ENCODE measurements at regions not wholly inside any gene's neighbourhood (a gene's known extent, or its start where the extent isn't known, plus 50 kb on each side); places are given as distances from the start of the nearest gene placed in this dataset.
A peak's percentile ranks its signal among the peaks of the same experiment; 100 is the strongest.
"Not testable (repeated sequence)": the region's sequence is repeated elsewhere in the genome, so short reads cannot be mapped to it uniquely, and the experiment has no call there.

DNA sequence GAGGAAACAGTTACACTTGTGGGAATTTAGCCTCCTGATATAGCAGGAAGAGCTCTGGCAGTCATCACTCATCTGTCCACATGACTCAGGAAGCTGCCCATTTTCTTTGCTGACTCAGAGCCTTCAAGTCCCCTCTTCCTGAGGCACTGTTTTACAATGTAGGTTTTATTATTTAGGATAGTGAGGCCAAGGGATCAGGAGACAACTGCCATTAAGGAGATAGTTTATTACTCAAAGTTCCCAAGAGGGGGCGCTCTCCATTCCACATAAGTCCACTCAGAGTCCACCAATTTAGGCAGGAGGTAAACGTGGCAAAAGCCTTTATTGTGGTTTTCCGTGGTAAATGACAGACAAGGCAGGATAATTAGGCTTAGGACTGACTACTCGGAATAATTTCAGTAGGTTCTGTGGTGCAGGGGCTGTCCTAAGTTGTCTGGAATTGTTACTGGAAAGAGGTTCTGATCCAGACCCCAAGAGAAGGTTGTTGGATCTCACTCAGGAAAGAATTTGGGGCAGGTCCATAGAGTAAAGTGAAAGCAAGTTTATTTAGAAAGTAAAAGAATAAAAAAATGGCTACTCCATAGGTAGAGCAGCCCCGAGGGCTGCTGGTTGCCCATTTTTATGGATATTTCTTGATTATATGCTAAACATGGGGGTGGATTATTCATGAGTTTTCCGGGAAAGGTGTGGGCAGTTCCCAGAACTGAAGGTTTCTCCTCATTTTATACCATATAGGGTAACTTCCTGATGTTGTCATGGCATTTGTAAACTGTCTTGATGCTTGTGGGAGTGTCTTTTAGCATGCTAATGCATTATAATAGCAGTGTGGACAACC lies 96.0 kb upstream of the RAB40AL start:
- Histone ChIP-seq H3K27me3 (ENCODE audit: insufficient read depth, low read length, poor library complexity, severe bottlenecking) (no peaks in the 10 kb centered on the region), H3K9me3 (ENCODE audit: low read length) (no peaks in the 10 kb centered on the region), H3K4me3 (ENCODE audit: low read length) (no peak overlapping the region), H3K27ac (ENCODE audit: low read depth, low read length) (peak overlapping the region; percentile 9), H3K36me3 (ENCODE audit: insufficient read depth, low read length) (no peaks in the 10 kb centered on the region), H3K4me1 (ENCODE audit: insufficient read depth, low read length) (no peaks in the 10 kb centered on the region)
- peak overlapping the region in 1 of 8 donors; percentile 2 for H3K27ac Mint-ChIP-seq
- ChIA-PET POLR2A (no interaction called here), CTCF (no interaction called here)
- peaks cover 0 to 18% (median 0%) of the 10 kb centered on the region in 3 donors for H3K36me3 Mint-ChIP-seq
- no peaks in the 10 kb centered on the region for H3K4me1 Mint-ChIP-seq
- DNase-seq, result no peak
- H3K9me3 Mint-ChIP-seq, result no peaks in the 10 kb centered on the region
- H3K4me3 Mint-ChIP-seq, result no peak overlapping the region
- peaks cover 0 to 2% of the 10 kb centered on the region in 2 donors for H3K27me3 Mint-ChIP-seq

DNA sequence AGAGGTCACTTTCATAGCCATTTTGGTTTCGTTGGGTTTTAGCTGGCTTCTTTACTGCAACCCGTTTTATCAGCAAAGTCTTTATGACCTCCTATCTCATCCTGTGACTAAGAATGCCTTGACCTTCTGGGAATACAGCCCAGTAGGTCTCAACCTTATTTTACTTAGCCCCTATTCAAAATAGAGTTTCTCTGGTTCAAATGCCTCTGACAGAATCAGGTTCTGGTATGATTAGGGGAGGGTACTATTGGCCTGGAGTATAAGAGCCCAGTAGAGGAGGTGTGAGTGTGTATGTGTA lies 95.4 kb upstream of the RAB40AL start:
- Mint-ChIP-seq H3K36me3 (peaks cover 0 to 18% (median 0%) of the 10 kb centered on the region in 3 donors), H3K4me3 (no peak overlapping the region), H3K9me3 (no peaks in the 10 kb centered on the region), H3K4me1 (no peaks in the 10 kb centered on the region), H3K27me3 (peaks cover 0 to 2% of the 10 kb centered on the region in 2 donors), H3K27ac (no peak overlapping the region)
- CTCF ChIA-PET, result no interaction called here
- POLR2A ChIA-PET, result no interaction called here
- Histone ChIP-seq H3K27me3 (ENCODE audit: insufficient read depth, low read length, poor library complexity, severe bottlenecking) (no peaks in the 10 kb centered on the region), H3K36me3 (ENCODE audit: insufficient read depth, low read length) (no peaks in the 10 kb centered on the region), H3K4me1 (ENCODE audit: insufficient read depth, low read length) (no peaks in the 10 kb centered on the region), H3K4me3 (ENCODE audit: low read length) (no peak overlapping the region), H3K27ac (ENCODE audit: low read depth, low read length) (no peak overlapping the region), H3K9me3 (ENCODE audit: low read length) (no peaks in the 10 kb centered on the region)
- DNase-seq, result no peak

DNA sequence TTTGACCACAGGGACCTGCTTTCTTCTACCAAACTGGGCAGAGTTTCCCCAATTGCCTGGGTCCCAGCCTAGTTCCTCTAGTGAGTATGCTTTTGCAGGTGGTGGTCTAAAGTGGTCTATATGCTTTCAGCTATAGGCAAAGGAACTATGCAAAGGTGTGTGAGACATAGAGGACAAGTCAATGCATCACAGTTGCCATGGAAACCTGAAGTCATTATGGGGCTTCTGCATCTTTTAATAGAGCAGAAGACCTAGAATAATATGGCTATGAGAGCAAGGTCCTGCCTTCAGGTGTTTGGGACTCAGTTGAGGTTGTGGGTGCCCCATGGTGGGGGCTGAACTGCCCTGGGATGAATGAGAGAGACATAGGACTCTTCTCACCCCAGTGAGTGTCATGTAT lies 92.1 kb upstream of the RAB40AL start:
- Histone ChIP-seq H3K4me1 (ENCODE audit: insufficient read depth, low read length) (no peaks in the 10 kb centered on the region), H3K4me3 (ENCODE audit: low read length) (no peak overlapping the region), H3K9me3 (ENCODE audit: low read length) (no peaks in the 10 kb centered on the region), H3K27ac (ENCODE audit: low read depth, low read length) (no peak overlapping the region), H3K36me3 (ENCODE audit: insufficient read depth, low read length) (no peaks in the 10 kb centered on the region), H3K27me3 (ENCODE audit: insufficient read depth, low read length, poor library complexity, severe bottlenecking) (no peaks in the 10 kb centered on the region)
- Mint-ChIP-seq H3K27me3 (no peaks in the 10 kb centered on the region), H3K4me1 (no peaks in the 10 kb centered on the region), H3K4me3 (no peak overlapping the region), H3K27ac (no peak overlapping the region), H3K9me3 (no peaks in the 10 kb centered on the region), H3K36me3 (peaks cover 0 to 15% (median 0%) of the 10 kb centered on the region in 3 donors)
- POLR2A ChIA-PET, result no interaction called here
- no peak for DNase-seq
- CTCF ChIA-PET, result no interaction called here

DNA sequence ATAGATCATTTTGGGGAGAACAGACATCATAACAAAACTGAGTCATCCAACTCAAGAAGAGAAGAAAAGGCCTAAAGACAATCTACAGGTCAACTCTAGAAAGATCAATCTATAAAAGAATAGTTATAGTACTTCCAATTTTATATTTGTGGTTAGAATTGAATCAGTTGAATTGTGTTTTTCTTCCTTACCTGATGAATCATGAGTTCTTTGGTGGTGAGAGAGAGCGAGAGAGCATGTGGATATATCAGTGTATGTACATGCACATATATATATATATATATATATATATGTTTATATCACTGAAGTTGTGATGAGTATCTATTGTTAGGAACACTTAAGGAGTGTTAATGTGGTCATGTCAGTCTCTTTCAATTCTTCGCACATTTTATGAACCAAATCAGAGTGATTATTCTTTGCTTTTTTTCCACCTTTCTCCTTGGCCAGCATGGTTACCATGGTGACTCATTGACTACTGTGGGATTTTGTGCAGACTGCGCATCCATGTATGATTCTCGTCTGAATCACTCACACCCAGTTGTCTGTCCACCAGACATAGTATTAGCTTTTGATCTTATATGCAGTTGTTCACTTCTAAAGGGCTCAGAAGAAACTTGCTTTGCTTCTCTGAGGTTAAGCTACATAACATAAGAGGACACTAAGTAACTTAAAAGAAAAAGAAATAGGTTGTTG lies 90.4 kb upstream of the RAB40AL start:
- no peak for DNase-seq
- Histone ChIP-seq H3K36me3 (ENCODE audit: insufficient read depth, low read length) (no peaks in the 10 kb centered on the region), H3K4me1 (ENCODE audit: insufficient read depth, low read length) (no peaks in the 10 kb centered on the region), H3K4me3 (ENCODE audit: low read length) (no peak overlapping the region), H3K9me3 (ENCODE audit: low read length) (no peaks in the 10 kb centered on the region), H3K27ac (ENCODE audit: low read depth, low read length) (no peak overlapping the region), H3K27me3 (ENCODE audit: insufficient read depth, low read length, poor library complexity, severe bottlenecking) (no peaks in the 10 kb centered on the region)
- no peaks in the 10 kb centered on the region for H3K9me3 Mint-ChIP-seq
- no peak overlapping the region for H3K4me3 Mint-ChIP-seq
- ChIA-PET POLR2A (no interaction called here), CTCF (no interaction called here)
- no peak overlapping the region for H3K27ac Mint-ChIP-seq
- peaks cover 0 to 15% (median 0%) of the 10 kb centered on the region in 3 donors for H3K36me3 Mint-ChIP-seq
- H3K4me1 Mint-ChIP-seq, result no peaks in the 10 kb centered on the region
- no peaks in the 10 kb centered on the region for H3K27me3 Mint-ChIP-seq

DNA sequence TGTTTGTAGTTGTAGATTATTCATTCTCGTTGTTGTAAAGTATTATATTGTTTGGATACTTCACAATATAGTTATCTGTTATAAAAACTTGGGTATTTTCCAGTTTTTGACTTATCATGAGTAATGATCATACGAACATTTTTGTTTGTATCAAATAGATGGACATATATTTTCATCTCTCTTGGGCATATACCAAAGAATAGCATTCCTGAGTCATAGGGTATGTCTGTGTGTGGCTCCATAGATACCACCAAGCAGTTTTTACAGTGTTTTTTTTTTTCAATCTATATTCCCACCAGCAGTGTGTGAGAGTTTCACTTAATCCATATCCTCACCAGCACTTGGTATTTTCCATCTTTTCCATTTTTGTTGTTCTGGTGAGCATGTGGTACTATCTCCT lies 89.7 kb upstream of the RAB40AL start:
- H3K9me3 Mint-ChIP-seq, result no peaks in the 10 kb centered on the region
- no peak overlapping the region for H3K4me3 Mint-ChIP-seq
- H3K27me3 ChIP-seq (ENCODE audit: insufficient read depth, low read length, poor library complexity, severe bottlenecking), result no peaks in the 10 kb centered on the region
- no peak overlapping the region for H3K27ac ChIP-seq (ENCODE audit: low read depth, low read length)
- no peaks in the 10 kb centered on the region for H3K4me1 Mint-ChIP-seq
- no peak for DNase-seq
- no peaks in the 10 kb centered on the region for H3K9me3 ChIP-seq (ENCODE audit: low read length)
- no peak overlapping the region for H3K27ac Mint-ChIP-seq
- H3K4me1 ChIP-seq (ENCODE audit: insufficient read depth, low read length), result no peaks in the 10 kb centered on the region
- H3K36me3 Mint-ChIP-seq, result peaks cover 0 to 13% (median 0%) of the 10 kb centered on the region in 3 donors
- ChIA-PET POLR2A (no interaction called here), CTCF (no interaction called here)
- no peaks in the 10 kb centered on the region for H3K36me3 ChIP-seq (ENCODE audit: insufficient read depth, low read length)
- no peak overlapping the region for H3K4me3 ChIP-seq (ENCODE audit: low read length)
- no peaks in the 10 kb centered on the region for H3K27me3 Mint-ChIP-seq

DNA sequence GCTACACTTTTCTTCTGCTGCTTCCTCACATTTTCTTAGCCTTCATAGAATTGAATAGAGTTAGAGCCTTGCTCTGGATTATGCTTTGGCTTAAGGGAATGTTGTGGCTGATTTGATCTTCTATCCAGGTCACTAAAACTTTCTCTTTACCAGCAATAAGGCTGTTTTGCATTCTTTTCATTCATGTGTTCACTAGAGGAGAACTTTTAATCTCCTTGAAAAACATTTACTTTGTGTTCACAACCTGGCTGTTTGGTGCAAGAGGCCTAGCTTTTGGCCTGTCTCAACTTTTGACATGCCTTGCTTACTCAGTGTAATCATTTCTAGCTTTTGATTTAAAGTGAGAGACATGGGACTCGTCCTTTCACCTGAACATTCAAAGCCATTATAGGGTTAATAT lies 87.7 kb upstream of the RAB40AL start:
- CTCF ChIA-PET, result no interaction called here

DNA sequence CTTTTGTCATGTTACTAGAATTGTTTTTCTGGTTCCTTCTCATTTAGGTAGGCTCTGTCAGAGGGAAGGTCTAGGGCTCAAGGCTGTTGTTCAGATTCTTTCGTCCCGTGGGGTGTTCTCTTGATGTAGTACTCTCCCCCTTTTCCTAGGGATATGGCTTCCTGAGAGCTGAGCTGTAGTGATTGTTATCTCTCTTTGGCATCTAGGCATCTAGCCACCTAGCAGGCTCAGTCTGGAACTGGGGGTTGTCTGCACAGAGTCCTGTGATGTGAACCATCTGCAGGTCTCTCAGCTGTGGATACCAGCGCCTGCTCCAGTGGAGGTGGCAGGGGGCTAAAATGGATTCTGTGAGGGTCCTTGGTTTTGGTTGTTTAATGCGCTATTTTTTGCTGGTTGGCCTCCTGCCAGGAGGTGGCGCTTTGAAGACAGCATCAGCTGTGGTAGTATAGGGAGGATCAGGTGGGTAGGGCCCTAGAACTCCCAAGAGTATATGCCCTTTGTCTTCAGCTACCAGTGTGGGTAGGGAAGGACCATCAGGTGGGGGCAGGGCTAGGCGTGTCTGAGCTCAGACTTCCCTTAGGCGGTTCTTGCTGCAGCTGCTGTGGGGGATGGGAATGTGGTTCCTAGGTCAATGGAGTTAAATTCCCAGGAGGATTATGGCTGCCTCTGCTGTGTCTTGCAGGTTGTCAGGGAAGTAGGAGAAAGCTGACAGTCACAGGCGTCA lies 78.1 kb upstream of the RAB40AL start:
- H3K27me3 Mint-ChIP-seq; H3K27me3 ChIP-seq (ENCODE audit: insufficient read depth, low read length, poor library complexity, severe bottlenecking); H3K4me3 ChIP-seq (ENCODE audit: low read length); H3K36me3 Mint-ChIP-seq; H3K4me3 Mint-ChIP-seq; CTCF ChIA-PET; DNase-seq; H3K9me3 ChIP-seq (ENCODE audit: low read length); H3K36me3 ChIP-seq (ENCODE audit: insufficient read depth, low read length); H3K27ac ChIP-seq (ENCODE audit: low read depth, low read length); H3K9me3 Mint-ChIP-seq; H3K4me1 Mint-ChIP-seq; H3K4me1 ChIP-seq (ENCODE audit: insufficient read depth, low read length); POLR2A ChIA-PET; H3K27ac Mint-ChIP-seq: not testable (repeated sequence)

More for the DNA sequence above, 87.7 kb upstream of the RAB40AL start:
- Mint-ChIP-seq H3K4me3 (no peak overlapping the region), H3K27ac (no peak overlapping the region), H3K9me3 (no peaks in the 10 kb centered on the region), H3K27me3 (no peaks in the 10 kb centered on the region), H3K36me3 (peaks cover 0 to 16% (median 2%) of the 10 kb centered on the region in 3 donors), H3K4me1 (no peaks in the 10 kb centered on the region)
- Histone ChIP-seq H3K4me3 (ENCODE audit: low read length) (no peak overlapping the region), H3K4me1 (ENCODE audit: insufficient read depth, low read length) (no peaks in the 10 kb centered on the region), H3K27ac (ENCODE audit: low read depth, low read length) (no peak overlapping the region), H3K27me3 (ENCODE audit: insufficient read depth, low read length, poor library complexity, severe bottlenecking) (no peaks in the 10 kb centered on the region), H3K9me3 (ENCODE audit: low read length) (no peaks in the 10 kb centered on the region), H3K36me3 (ENCODE audit: insufficient read depth, low read length) (no peaks in the 10 kb centered on the region)
- POLR2A ChIA-PET, result no interaction called here
- DNase-seq, result no peak

DNA sequence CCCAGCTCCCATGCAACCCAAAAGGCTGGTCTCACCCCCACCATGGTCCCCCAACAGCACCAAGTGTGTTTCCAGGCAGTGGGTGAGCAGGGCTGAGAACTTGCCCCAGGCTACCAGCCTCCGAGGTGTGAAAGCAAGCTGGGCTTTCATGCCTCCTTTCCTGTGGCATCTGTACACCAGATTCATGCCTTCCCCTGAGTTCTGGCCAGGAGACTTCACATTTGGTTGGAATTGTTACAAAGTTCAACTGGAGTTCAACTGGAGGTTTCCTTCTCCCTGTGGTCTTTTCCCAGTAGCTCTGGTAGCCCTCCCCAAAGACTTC lies 77.6 kb upstream of the RAB40AL start:
- H3K4me1 Mint-ChIP-seq, result no peaks in the 10 kb centered on the region
- no peaks in the 10 kb centered on the region for H3K4me1 ChIP-seq (ENCODE audit: insufficient read depth, low read length)
- H3K36me3 ChIP-seq (ENCODE audit: insufficient read depth, low read length), result no peaks in the 10 kb centered on the region
- H3K4me3 Mint-ChIP-seq, result no peak overlapping the region
- no peak overlapping the region for H3K27ac ChIP-seq (ENCODE audit: low read depth, low read length)
- no peaks in the 10 kb centered on the region for H3K27me3 ChIP-seq (ENCODE audit: insufficient read depth, low read length, poor library complexity, severe bottlenecking)
- peaks cover 0 to 5% (median 0%) of the 10 kb centered on the region in 3 donors for H3K36me3 Mint-ChIP-seq
- H3K27me3 Mint-ChIP-seq, result no peaks in the 10 kb centered on the region
- H3K4me3 ChIP-seq (ENCODE audit: low read length), result no peak overlapping the region
- no peak overlapping the region for H3K27ac Mint-ChIP-seq
- H3K9me3 Mint-ChIP-seq, result no peaks in the 10 kb centered on the region
- DNase-seq, result no peak
- H3K9me3 ChIP-seq (ENCODE audit: low read length), result no peaks in the 10 kb centered on the region
- CTCF ChIA-PET, result no interaction called here
- POLR2A ChIA-PET, result no interaction called here

Measured in CD8-positive, alpha-beta memory T cell (primary cell).